GM18505 (cell line): ENCODE measurements at regions not wholly inside any gene's neighbourhood (a gene's known extent, or its start where the extent isn't known, plus 50 kb on each side); places are given as distances from the start of the nearest gene placed in this dataset.

Experiments
- ATAC-seq: cut with Tn5 transposase; IDR thresholded peaks from one replicate; pipeline ENCODE4 v1.9.1; 2021; ENCODE audit not compliant: unreplicated experiment
- POLR2A ChIP-seq: IDR thresholded peaks from 4 replicates; pipeline ENCODE4 v1.6.1; 2011; ENCODE audit warnings: borderline replicate concordance; ENCODE audit not compliant: insufficient read depth, insufficient read length; ENCODE audit errors: extremely low read depth

DNA sequence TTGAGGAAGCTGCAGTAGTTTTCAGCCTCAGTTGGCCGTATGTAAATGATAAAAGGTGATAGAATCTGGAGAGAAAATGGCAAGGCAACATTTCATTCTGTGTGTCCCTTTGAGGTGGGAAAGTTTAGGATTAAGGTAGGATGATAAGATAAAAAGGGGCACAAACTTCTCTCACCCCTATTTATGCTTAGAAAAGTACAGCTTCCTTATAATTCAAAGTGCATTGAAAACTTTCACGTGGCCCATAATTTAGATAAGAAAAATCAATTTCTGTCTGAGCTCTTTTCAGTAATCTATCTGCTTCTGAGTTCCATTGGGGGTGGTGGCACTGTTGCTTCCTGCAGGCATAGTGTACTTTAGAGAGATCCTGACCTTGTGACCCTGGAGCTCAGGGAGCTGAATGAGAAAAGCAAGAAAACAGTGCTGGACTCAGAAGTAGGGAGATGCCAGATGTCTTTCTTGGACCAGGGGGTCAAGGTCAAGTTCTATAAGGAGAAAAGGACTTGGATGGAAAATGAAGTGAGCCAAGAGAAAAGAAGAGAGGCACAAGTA, 187.3 kb downstream of the NDFIP2 start:
- no peak for TF ChIP-seq POLR2A
- no peak for ATAC-seq

- TF ChIP-seq POLR2A, result no peak
- ATAC-seq, result no peak
Observed at GRCh38 chr13:79667771-79668170, 186.8 kb downstream of the NDFIP2 start.

DNA sequence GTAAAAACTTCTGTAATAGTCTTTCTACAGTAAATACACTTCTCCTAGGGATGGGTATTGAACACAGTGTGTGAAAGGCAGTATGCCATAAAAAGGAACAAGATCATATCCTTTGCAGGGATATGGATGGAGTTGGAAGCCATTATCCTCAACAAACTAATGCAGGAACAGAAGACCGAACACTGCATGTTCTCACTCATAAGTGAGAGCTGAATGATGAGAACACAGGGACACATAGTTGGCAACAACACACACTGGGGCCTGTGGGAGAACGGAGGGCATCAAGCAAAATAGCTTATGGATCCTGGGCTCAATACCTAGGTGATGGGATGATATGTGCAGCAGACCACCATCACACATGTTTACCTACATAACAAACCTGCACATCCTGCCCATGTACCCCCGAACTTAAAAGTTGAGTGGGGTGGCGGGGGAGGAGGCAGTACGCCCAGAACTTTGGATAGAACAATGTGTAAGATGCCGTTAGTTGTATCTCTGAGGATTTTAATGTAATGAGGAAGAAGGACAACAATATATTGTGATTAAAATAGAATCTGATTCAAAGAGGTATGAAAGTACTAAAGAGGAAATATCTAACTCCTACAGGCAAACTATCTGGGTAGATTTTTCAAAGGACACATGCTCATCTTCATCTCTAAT, 183.2 kb downstream of the NDFIP2 start:
- TF ChIP-seq POLR2A, result no peak
- no peak for ATAC-seq

- no peak for TF ChIP-seq POLR2A
- no peak for ATAC-seq
Observed at GRCh38 chr13:79663435-79663834, 182.5 kb downstream of the NDFIP2 start.

DNA sequence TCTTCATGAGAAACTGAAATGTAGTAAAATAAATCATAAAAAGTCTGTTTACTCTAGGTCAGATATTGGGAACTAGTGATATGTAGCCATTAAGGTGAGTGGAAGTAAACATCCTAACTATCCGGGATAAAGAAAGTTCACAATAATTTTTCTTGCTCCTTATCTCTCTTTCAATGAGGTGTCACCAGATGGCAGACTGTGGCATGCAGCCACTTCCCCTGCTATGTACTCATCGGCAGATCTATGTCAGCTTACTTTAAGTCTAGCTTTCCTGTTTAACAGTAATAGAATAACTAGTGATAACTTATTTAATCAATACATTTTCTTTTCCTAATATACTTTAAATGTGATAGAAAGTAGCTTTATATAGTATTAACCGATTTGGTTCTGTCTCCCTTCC, 181.9 kb downstream of the NDFIP2 start:
- TF ChIP-seq POLR2A, result no peak
- ATAC-seq, result no peak

DNA sequence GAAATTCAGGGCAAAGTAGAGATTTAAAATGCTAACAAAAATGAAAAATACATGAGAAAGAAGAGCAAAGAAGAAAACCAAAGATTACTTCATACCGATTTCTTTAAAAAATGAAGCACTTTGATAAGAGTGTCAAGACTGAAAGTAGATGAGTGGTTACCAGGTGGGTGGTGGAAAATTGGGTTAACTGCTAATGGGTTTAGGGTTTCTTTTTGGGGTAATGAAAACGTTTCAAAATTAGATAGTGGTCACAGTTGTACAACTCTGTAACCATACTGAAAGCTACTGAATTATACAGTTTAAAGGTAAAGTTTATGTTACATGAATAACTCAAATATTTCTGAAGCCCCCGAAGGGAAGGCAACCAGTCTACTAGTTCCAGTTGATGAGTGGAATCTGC, 179.4 kb downstream of the NDFIP2 start:
- TF ChIP-seq POLR2A, result no peak
- ATAC-seq, result no peak

DNA sequence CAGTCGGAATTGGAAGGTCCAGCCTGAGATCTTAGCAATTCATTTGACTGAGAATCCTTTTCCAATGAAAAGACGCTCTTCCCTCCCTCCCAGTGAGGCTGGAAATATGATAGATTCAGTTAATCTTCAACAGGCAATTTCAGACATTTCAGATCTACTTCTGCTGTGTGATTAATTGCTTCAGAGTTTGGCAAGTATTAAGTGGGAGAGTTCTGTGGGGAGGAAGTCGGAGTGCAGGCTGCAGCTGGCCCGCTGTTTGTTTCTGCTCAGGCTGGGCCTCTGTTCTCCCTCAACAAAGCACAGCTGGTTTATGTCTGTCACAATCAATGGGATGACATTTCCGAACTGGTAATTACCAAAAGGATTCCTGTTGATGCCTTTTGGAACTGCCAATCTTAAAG, 178.2 kb downstream of the NDFIP2 start:
- ATAC-seq, result no peak
- no peak for TF ChIP-seq POLR2A

DNA sequence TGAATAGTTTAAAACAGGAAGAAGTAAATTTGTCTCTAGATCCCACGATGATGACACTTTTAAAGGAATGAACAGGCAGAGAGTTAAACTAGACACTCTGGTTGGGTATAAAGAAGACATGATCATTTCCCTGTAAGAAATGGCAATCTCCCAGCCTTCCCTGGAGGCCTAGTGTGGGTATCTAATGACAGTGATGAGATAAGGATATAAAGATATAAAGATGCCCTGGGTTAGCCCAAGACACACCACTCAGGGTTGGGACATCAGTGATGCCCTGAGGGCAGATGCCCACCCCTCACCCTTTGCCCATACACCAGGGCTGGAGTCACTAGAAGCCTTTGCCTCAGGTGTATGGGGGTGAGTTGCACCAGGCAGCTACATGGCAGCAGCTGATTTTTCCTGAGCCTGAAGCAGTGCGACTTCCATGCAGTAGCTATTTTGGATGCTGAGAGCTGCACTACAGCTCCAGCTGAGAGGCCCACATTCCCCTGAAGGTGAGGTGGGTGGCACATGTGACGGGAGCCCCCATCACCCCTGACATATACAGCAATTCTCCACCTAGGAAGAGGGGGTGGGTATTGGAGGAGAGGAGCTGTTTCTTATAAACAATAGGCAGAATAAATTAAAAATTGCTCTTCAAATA, 177.5 kb downstream of the NDFIP2 start:
- no peak for TF ChIP-seq POLR2A
- ATAC-seq, result no peak

DNA sequence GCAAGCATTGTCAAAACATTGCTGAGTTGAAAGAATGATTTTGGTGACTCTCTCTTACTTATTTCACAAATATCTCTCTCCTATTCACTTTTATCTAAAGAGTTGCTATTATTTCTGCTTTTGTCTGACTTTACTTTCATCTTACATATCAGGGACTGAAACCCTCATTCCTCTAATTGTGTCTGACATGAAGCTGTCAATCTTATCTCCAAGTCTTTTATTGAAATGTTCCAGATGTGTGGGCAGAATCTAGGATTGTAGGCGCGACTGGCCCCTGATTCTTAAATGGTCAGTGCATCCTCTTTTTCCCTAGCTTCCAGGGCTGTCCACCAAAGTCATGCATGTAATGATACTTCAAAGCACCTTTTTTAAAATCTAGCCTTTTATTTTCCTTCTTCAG, 174.6 kb downstream of the NDFIP2 start:
- no peak for ATAC-seq
- no peak for TF ChIP-seq POLR2A

GRCh38 chr13:79654520-79654919, 173.6 kb downstream of the NDFIP2 start:
- ATAC-seq, result no peak
- TF ChIP-seq POLR2A, result no peak

GRCh38 chr13:79650688-79651087, 169.7 kb downstream of the NDFIP2 start:
- no peak for ATAC-seq
- no peak for TF ChIP-seq POLR2A

DNA sequence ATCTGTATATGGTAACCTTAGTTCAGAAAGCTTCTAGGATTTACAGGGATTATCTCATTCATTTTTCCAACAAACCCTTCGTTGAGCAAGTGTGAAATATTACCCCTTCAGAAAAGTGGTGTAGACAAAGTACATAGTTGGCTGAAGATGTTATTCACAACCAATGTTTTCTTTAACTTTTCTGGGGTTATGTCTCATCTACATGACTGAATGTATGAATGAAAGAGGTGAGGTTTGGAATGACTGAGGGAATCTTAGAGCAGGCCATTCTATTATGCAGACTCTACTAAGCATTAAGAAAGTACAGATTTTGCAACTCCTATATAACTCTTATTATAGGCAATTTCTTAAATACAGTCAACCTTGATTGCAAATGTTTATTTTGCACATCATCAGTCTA, 167.2 kb downstream of the NDFIP2 start:
- no peak for TF ChIP-seq POLR2A
- ATAC-seq, result no peak

GRCh38 chr13:79647533-79647932, 166.6 kb downstream of the NDFIP2 start:
- TF ChIP-seq POLR2A, result no peak
- no peak for ATAC-seq

GRCh38 chr13:79646880-79647279, 165.9 kb downstream of the NDFIP2 start:
- no peak for ATAC-seq
- no peak for TF ChIP-seq POLR2A
